Subcutaneous abdominal adipose tissue (tissue), 5 donors: ENCODE measurements at regions not wholly inside any gene's neighbourhood (a gene's known extent, or its start where the extent isn't known, plus 50 kb on each side); places are given as distances from the start of the nearest gene placed in this dataset.

Experiments used
- H3K27ac ChIP-seq: one replicate; pipeline ENCODE4 v1.7.0; 2013; ENCODE audit warnings: low read depth, mild to moderate bottlenecking, inconsistent platforms, low read length, moderate library complexity
- H3K27me3 ChIP-seq, 5 donors: one replicate each; pipeline ENCODE4 v1.7.0; 2013; ENCODE audit warnings: low read length in 5 of 5, inconsistent platforms in 1 of 5; ENCODE audit not compliant: control insufficient read depth in 5 of 5, insufficient read depth in 4 of 5
- H3K36me3 ChIP-seq, 5 donors: one replicate each; pipeline ENCODE4 v1.7.0; 2013; ENCODE audit warnings: low read length in 5 of 5; ENCODE audit not compliant: control insufficient read depth in 5 of 5, insufficient read depth in 5 of 5
- H3K4me1 ChIP-seq, 5 donors: one replicate each; pipeline ENCODE4 v1.7.0; 2013; ENCODE audit warnings: low read length in 5 of 5, mild to moderate bottlenecking in 3 of 5, moderate library complexity in 1 of 5; ENCODE audit not compliant: control insufficient read depth in 5 of 5, insufficient read depth in 5 of 5
- H3K4me3 ChIP-seq, 5 donors: one replicate each; pipeline ENCODE4 v1.7.0; 2013; ENCODE audit warnings: low read length in 5 of 5, low read depth in 1 of 5
- H3K9ac ChIP-seq, 5 donors: one replicate each; pipeline ENCODE4 v1.7.0; 2013; ENCODE audit warnings: low read length in 5 of 5, mild to moderate bottlenecking in 4 of 5, moderate library complexity in 3 of 5
- H3K9me3 ChIP-seq, 5 donors: one replicate each; pipeline ENCODE4 v1.7.0; 2013; ENCODE audit warnings: low read length in 5 of 5; ENCODE audit not compliant: control insufficient read depth in 5 of 5
- donor health status: healthy.
- donor health status: healthy.
- donor health status: healthy.
- donor health status: healthy.
- donor health status: healthy.

- Histone ChIP-seq H3K27ac (no peak overlapping the region), H3K9ac (no peak overlapping the region), H3K36me3 (no peaks in the 10 kb centered on the region), H3K4me1 (no peaks in the 10 kb centered on the region), H3K9me3 (peaks cover 0 to 7% (median 0%) of the 10 kb centered on the region in 5 donors), H3K27me3 (no peaks in the 10 kb centered on the region), H3K4me3 (no peak overlapping the region)
Measured at GRCh38 chr18:67726882-67727281, 210.4 kb upstream of the DSEL start.

GRCh38 chr18:67717800-67718199, 201.3 kb upstream of the DSEL start:
- Histone ChIP-seq H3K36me3 (no peaks in the 10 kb centered on the region), H3K27me3 (no peaks in the 10 kb centered on the region), H3K9ac (no peak overlapping the region), H3K27ac (no peak overlapping the region), H3K4me3 (no peak overlapping the region), H3K4me1 (no peaks in the 10 kb centered on the region), H3K9me3 (no peaks in the 10 kb centered on the region)

GRCh38 chr18:67715567-67715966, 199.0 kb upstream of the DSEL start:
- Histone ChIP-seq H3K9ac (no peak overlapping the region), H3K27ac (no peak overlapping the region), H3K4me3 (no peak overlapping the region), H3K36me3 (no peaks in the 10 kb centered on the region), H3K9me3 (no peaks in the 10 kb centered on the region), H3K27me3 (no peaks in the 10 kb centered on the region), H3K4me1 (no peaks in the 10 kb centered on the region)

GRCh38 chr18:67710639-67711038, 194.1 kb upstream of the DSEL start:
- no peaks in the 10 kb centered on the region for H3K27me3 ChIP-seq
- H3K9ac ChIP-seq: no peak overlapping the region
- no peaks in the 10 kb centered on the region for H3K9me3 ChIP-seq
- no peaks in the 10 kb centered on the region for H3K4me1 ChIP-seq
- no peak overlapping the region for H3K4me3 ChIP-seq
- H3K36me3 ChIP-seq: no peaks in the 10 kb centered on the region
- H3K27ac ChIP-seq: no peak overlapping the region

DNA sequence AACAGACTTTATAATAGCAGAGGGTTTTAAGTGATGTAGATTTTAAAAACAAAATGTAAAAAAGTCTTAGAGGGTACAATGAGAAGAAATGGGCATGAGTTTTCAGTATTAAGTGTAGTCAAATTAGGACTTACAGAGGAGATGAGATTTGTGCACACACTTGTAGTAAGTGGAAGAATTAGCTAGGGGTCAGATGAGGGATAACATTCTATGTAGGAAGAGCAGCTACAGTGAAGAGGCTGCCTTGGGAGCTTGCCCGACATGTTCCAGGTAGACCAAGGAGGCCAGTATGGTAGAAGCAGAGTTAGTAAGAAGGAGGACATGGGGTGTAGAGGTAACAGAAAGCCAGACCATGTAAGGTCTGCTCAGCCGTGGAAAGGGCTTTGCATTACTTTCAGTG, 189.2 kb upstream of the DSEL start:
- Histone ChIP-seq H3K9ac (no peak overlapping the region), H3K27ac (no peak overlapping the region), H3K27me3 (no peaks in the 10 kb centered on the region), H3K36me3 (no peaks in the 10 kb centered on the region), H3K9me3 (no peaks in the 10 kb centered on the region), H3K4me3 (no peak overlapping the region), H3K4me1 (no peaks in the 10 kb centered on the region)

- no peak overlapping the region for H3K4me3 ChIP-seq
- no peak overlapping the region for H3K27ac ChIP-seq
- H3K9ac ChIP-seq: no peak overlapping the region
- no peaks in the 10 kb centered on the region for H3K9me3 ChIP-seq
- peaks cover 2 to 17% (median 4%) of the 10 kb centered on the region in 5 donors for H3K4me1 ChIP-seq
- H3K36me3 ChIP-seq: no peaks in the 10 kb centered on the region
- no peaks in the 10 kb centered on the region for H3K27me3 ChIP-seq
Measured at GRCh38 chr18:67695684-67696083, 179.2 kb upstream of the DSEL start.

DNA sequence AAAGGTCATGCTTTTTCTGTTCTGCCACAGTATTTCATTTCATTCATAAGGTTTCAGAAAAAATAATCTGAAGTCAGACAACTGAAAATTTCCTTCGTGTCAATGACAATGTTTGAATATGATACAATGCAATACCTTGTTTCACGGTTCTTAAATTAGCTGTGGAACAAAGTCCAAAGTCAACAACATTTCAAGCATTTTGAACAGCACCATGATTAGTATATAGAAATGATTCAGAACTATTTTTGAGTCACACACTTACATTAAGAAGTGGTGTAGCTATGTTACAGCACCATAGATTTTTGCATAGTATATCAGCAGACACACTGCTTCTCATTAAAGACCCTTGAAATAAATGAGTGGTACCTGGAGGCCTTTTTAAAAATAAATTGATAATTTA, 178.3 kb upstream of the DSEL start:
- Histone ChIP-seq H3K4me1 (peaks cover 2 to 21% (median 8%) of the 10 kb centered on the region in 5 donors), H3K27me3 (no peaks in the 10 kb centered on the region), H3K9me3 (no peaks in the 10 kb centered on the region), H3K9ac (no peak overlapping the region), H3K27ac (no peak overlapping the region), H3K4me3 (no peak overlapping the region), H3K36me3 (no peaks in the 10 kb centered on the region)

GRCh38 chr18:67692811-67693210, 176.3 kb upstream of the DSEL start:
- H3K9ac ChIP-seq: no peak overlapping the region

DNA sequence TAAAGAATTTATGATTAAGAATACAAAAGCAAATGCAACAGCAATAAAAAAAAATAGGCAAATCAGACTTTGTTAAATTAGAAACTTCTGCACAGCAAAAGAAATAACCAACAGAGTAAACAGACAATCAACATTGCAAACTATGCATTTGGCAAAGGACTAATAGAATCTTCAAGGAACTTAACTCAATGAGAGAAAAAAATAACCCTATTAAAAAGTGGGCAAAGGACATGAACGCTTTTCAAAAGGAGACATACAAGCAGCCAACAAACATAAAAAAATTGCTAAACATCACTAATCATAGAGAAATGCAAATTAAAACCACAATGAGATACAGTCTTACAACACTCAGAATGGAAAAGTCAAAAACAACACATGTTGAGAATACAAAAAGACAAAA, 166.0 kb upstream of the DSEL start:
- no peaks in the 10 kb centered on the region for H3K36me3 ChIP-seq
- no peaks in the 10 kb centered on the region for H3K27me3 ChIP-seq
- H3K27ac ChIP-seq: no peak overlapping the region
- no peak overlapping the region for H3K4me3 ChIP-seq
- no peaks in the 10 kb centered on the region for H3K9me3 ChIP-seq
- H3K9ac ChIP-seq: no peak overlapping the region
- no peaks in the 10 kb centered on the region for H3K4me1 ChIP-seq

More at GRCh38 chr18:67692811-67693210, 176.3 kb upstream of the DSEL start:
- Histone ChIP-seq H3K4me1 (peaks cover 2 to 21% (median 8%) of the 10 kb centered on the region in 5 donors), H3K4me3 (no peak overlapping the region), H3K27me3 (no peaks in the 10 kb centered on the region), H3K36me3 (no peaks in the 10 kb centered on the region), H3K9me3 (no peaks in the 10 kb centered on the region), H3K27ac (no peak overlapping the region)

GRCh38 chr18:67677489-67677888, 161.0 kb upstream of the DSEL start:
- H3K4me1 ChIP-seq: no peaks in the 10 kb centered on the region
- no peak overlapping the region for H3K9ac ChIP-seq
- no peak overlapping the region for H3K4me3 ChIP-seq
- no peaks in the 10 kb centered on the region for H3K9me3 ChIP-seq
- H3K36me3 ChIP-seq: no peaks in the 10 kb centered on the region
- no peak overlapping the region for H3K27ac ChIP-seq
- no peaks in the 10 kb centered on the region for H3K27me3 ChIP-seq

DNA sequence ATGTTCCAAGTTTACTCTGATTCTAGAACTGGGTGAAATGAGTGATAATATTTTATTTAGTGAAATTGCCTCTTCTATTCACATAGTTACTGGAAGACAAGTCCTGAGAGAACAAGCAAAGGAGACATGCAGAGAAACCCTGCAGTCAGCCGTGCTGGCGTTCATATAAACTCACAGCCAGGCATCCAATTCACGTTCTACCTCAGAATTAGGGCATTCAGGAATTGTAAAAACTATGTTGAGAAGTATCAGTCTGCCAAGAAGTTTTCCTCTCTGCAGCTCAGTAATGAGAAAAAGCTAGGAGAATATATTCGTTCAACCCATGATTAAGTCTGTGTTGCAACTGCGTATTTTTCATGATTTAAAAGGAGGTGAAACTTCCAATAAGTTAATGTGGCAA, 156.2 kb upstream of the DSEL start:
- H3K9ac ChIP-seq: no peak overlapping the region
- H3K27me3 ChIP-seq: no peaks in the 10 kb centered on the region
- H3K4me1 ChIP-seq: no peaks in the 10 kb centered on the region
- H3K9me3 ChIP-seq: no peaks in the 10 kb centered on the region
- no peaks in the 10 kb centered on the region for H3K36me3 ChIP-seq
- H3K4me3 ChIP-seq: no peak overlapping the region
- no peak overlapping the region for H3K27ac ChIP-seq
